ENCODE measurements at regions not wholly inside any gene's neighbourhood (a gene's known extent, or its start where the extent isn't known, plus 50 kb on each side); places are given as distances from the start of the nearest gene placed in this dataset.

DNA sequence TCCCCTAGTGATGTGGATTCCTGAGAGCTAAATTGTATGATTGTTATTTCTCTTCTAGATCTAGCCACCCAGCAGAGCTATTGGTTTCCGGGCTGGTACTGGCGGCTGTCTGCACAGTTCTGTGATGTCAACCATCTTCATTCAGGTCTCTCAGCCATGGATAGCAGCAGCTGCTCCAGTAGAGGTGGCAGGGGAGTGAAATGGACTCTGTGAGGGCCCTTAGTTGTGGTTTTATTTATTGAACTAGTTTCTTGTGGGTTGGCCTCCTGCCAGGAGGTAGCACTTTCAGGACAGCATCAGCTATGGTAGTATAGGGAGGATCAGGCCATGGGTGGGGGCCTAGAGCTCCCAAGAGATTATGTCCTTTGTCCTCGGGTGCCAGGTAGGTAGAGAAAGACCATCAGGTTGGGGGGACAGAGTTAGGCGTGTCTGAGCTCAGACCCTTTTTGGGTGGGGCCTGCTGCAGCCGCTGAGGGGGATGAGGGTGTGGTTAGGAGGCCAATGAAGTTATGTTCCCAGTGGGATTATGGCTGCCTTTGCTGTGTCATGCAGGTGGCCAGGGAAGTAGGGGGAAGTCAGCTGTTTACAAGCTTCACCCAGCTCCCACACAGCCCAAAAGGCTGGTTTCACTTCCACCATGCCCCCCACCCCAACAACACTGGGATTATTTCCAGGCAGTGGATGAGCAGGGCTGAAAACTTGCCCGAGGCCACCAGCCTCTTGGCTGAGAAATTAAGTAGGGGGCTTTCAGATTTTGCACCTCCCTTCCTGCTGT is 55.1 kb upstream of the RGS4 start:
- DNase-seq = no peak

- DNase-seq = no peak
Observed at GRCh38 chr1:163006051-163006834, 62.9 kb upstream of the RGS4 start.

- DNase-seq = no peak
Observed at GRCh38 chr1:162997499-162998285, 71.5 kb upstream of the RGS4 start.

- DNase-seq = no peak
Observed at GRCh38 chr1:162996261-162996660, 72.9 kb upstream of the RGS4 start.

DNA sequence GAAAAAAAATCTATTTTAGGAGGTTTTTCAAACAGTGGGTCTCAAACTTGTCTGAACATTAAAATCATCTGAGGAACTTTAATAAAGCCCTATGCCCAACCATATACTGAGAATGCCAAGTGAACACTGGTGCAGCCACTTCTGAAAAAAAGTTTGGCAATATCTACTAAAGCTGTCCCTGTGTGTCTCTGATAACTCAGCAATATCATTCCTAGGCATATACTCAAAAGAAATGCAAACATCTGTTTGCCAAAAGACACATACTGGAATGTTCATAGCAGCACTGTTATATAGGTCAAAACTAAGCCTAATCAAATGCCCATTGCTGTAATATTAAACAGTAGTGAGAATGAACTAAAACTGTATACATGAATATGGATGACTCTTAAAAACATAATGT is 74.2 kb upstream of the RGS4 start:
- DNase-seq = no peak

GRCh38 chr1:162993846-162994245 is 75.3 kb upstream of the RGS4 start:
- DNase-seq = no peak

DNA sequence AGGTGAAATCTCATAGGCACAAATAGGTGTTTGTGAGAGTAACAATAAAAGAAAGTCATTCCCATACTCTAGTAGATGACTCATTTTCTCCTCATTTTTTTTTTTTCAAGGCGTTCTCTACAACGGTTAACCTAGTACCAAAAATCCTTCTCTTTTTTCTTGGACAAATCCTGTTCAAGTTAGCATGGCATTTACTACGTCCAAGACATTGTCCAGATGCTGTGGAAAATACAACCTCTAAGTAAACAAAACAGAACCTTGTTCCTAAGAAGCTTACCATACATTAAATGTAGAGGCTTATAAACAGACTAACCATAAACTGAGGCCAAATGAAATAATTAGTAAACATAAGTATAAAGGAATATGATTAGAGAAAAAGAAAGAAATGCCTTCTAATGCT is 76.2 kb upstream of the RGS4 start:
- no peak for DNase-seq

- no peak for DNase-seq
Observed at GRCh38 chr1:162991444-162991843, 77.7 kb upstream of the RGS4 start.

- DNase-seq = no peak
Observed at GRCh38 chr1:162990665-162991064, 78.5 kb upstream of the RGS4 start.

- DNase-seq = no peak
Observed at GRCh38 chr1:162988869-162989268, 80.3 kb upstream of the RGS4 start.

GRCh38 chr1:162987866-162988265 is 81.3 kb upstream of the RGS4 start:
- DNase-seq = peak; percentile 4

- DNase-seq = no peak
Observed at GRCh38 chr1:162985816-162986435, 83.2 kb upstream of the RGS4 start.

- no peak for DNase-seq
Observed at GRCh38 chr1:162984699-162985098, 84.5 kb upstream of the RGS4 start.

DNA sequence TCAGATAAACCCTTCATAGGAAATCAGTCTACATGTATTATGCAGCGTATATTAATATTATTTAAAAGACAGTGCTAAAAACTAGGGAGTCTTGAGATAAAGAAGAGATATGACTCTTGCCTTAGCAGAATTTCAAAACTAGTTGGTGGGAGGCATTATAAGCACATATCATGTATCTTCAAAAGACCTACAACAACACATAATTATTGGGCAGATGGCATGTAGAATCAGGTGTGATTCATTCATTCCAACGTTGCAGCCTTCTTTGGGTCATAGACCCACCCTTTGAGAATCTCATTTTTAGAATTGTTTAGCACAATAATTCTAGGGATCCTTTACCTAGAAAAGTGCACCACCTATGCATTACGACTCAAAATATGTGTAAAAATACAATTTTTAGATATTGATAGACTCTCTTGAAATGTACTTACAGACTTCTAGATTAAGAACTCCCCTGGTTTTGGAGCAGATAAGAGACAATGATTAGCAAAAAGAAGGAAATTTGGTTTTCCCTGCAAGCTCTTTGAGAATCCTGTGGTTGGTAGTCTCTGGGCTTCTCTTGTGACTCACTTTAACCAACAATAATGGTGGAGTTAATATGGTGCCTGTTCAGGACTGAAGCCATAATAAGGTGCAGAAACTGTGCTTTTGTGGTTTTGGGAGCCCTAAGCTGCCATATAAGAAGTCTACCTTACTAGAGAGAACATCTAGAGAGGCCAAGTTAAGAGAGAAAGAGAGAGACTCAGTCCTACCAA is 85.3 kb upstream of the RGS4 start:
- no peak for DNase-seq

DNA sequence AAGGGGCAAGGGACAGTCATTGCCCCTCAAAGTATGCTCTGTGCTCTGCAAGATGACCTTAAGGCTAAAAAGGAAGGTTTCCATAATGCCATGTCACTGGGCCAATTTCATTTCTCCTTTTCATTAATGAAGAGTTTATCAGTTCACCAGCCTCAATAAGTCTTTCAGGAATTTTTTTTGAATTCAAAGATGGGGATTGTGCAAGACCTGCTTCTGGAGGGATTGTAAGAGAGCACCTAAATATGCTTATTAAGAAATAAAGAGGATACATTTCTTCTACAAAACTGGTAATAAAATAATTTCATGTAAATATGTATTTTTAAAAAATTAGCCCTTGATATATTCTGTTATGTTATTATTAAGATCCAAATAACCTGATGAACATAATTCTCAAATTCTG is 86.8 kb upstream of the RGS4 start:
- no peak for DNase-seq

DNA sequence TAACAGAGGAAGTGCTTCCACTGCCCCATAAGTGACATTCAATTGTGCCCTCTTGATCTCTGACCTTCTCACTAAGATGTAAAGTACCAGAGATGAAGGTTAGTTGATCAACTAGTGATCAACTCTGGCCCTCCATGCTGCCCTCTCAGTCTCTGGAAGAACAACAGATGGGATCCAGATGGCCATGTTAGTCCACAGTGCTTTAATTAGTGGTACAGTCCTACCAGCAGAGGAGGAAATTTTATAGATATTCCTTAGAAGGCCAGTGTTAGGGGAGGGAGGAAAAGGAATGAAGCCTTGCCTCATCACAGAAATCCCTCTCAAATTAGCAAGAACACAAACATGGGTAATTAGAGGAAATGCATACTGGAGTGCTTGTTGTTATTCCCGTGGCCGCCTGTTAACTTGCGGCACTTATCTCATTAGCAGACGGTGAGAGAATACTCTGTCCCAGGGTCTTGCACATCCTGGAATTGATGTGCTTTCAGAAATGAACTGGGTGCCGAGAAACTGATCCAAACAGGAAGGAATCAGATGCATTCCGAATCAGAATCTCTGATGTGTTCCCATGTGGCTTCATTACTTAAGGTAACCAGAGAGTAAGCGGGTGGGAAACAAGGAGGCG is 91.1 kb upstream of the RGS4 start:
- DNase-seq = no peak

DNA sequence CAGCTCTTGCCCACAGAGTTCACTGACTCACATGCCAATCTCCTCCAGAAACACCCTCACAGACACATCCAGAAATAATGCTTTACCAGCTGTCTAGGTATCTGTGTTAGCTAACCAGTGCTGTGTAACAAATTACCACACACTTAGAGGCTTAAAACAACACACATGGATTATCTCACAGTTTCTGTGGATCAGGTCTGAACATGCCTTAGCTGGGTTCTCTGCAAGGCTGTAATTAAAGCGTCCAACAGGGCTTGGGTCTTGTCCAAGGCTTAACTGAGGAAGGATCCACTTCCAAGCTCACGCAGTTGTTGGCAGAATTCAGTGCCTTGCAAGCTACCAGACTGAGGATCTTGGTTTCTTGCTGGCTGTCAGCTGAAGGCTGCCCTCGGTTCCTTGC is 92.5 kb upstream of the RGS4 start:
- no peak for DNase-seq

DNA sequence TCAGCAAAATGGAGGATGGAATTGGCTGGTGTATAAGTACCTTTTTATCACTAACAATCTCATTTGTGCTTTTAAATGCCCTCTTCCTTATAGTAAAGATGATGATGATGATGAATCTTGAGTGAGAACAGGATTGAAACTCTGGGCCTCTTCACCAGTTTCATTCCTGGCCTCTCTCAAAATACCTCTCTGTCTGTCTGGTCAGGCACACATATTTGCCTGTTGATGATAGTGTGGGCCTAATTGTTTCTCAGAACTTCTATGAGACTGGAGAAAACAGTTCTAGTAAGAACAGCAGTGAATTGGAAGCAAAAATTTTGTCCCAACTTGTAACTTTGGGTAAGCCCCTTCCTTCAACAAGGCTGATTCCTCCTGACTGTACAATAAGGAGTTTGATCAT is 94.4 kb upstream of the RGS4 start:
- DNase-seq = no peak

DNA sequence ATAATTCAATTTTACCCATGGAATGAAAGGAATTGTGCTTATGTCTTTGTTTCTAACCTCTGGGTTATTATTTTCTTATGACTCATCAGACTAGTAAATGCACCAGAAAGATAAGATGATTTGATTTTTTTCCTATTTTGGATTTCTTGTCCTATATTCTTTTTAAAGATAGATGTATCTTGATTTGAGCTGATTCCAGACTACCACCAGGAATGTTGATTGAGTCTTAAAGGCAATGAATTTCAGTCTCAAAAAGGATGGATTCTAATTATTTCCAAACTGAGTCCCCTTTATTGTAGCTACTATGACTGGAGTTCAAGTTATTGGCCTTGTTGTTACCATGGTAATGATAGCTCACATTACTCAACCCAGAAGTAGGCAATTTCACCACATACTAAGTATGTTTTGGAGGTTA is 95.8 kb upstream of the RGS4 start:
- DNase-seq = no peak

DNA sequence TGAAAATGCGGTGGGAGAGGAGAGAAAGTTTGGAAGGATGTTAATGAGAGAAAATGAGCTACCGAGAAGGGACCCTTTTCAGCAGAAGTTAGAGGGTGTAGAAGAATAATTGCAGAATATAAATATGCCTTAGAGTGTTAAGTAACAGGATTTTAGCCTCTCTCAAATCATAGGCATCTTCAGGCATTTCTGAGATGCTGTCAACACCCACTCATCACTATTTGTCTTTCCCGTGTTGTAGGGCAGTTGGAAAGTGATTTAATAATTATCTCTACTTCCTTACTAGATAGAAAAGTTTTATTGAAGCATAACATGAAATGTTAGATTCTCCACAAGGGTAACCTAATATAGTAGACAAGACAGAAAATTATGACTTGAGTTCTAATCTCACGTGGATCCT is 96.4 kb upstream of the RGS4 start:
- DNase-seq = no peak

DNA sequence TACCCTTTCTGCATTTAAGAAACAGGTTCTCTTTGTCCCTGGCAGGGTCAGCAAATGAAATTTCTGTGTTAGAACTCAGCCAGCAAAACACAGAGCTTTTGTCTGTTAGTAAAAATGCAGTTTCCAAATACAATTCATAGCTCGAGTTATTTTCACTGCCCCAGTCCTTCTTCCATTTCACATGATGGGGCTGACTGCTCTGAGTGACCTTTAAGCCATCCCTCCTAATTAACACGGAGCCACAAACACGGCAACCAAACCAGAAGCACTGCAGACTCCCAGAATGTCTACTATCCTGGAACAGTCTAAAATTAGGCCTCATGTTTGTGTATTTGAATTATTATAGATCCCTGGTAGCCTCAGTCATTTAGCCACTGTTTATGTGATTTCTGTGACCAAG is 99.1 kb upstream of the RGS4 start:
- DNase-seq = no peak

DNA sequence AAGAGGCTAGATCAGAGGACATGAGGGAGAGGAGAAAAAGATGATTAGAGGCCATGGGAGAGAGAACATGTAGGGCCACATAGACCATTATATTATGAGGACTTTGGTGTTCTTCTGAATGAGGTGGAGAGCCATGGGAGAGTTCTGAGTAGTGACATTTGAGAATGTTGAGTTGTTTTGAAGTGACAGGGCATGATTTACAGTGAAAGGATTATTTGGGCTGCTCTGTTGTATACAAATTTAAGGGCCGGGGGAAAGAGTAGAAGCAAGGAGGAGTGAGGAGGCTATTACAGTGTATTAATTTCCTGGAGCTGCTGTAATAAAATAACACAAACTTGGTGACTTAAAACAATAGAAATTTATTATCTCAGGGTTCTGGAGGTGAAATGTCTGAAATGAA is 102.5 kb upstream of the RGS4 start:
- no peak for DNase-seq
